ENCODE measurements at regions not wholly inside any gene's neighbourhood (a gene's known extent, or its start where the extent isn't known, plus 50 kb on each side); places are given as distances from the start of the nearest gene placed in this dataset.
"Not testable (repeated sequence)": the region's sequence is repeated elsewhere in the genome, so short reads cannot be mapped to it uniquely, and the experiment has no call there.

- DNase-seq = no peak
Measured at GRCh38 chr16:66265048-66265415, 101.5 kb upstream of the CDH5 start.

- DNase-seq = no peak
Measured at GRCh38 chr16:66264311-66265047, 102.0 kb upstream of the CDH5 start.

- no peak for DNase-seq
Measured at GRCh38 chr16:66263973-66264310, 102.5 kb upstream of the CDH5 start.

GRCh38 chr16:66263168-66263972, 103.1 kb upstream of the CDH5 start:
- DNase-seq = no peak

GRCh38 chr16:66262253-66263167, 104.0 kb upstream of the CDH5 start:
- DNase-seq = no peak

GRCh38 chr16:66261826-66262225, 104.7 kb upstream of the CDH5 start:
- DNase-seq = no peak

GRCh38 chr16:66260522-66261254, 105.8 kb upstream of the CDH5 start:
- no peak for DNase-seq

GRCh38 chr16:66258916-66259845, 107.3 kb upstream of the CDH5 start:
- no peak for DNase-seq

GRCh38 chr16:66256919-66257318, 109.6 kb upstream of the CDH5 start:
- no peak for DNase-seq

GRCh38 chr16:66255647-66256046, 110.8 kb upstream of the CDH5 start:
- DNase-seq = no peak

- no peak for DNase-seq
Measured at GRCh38 chr16:66254751-66255150, 111.7 kb upstream of the CDH5 start.

- no peak for DNase-seq
Measured at GRCh38 chr16:66254106-66254505, 112.4 kb upstream of the CDH5 start.

- DNase-seq = no peak
Measured at GRCh38 chr16:66251476-66252160, 114.9 kb upstream of the CDH5 start.

- DNase-seq = no peak
Measured at GRCh38 chr16:66250686-66251431, 115.6 kb upstream of the CDH5 start.

- DNase-seq = no peak
Measured at GRCh38 chr16:66247516-66248481, 118.7 kb upstream of the CDH5 start.

GRCh38 chr16:66245868-66246267, 120.6 kb upstream of the CDH5 start:
- no peak for DNase-seq

- no peak for DNase-seq
Measured at GRCh38 chr16:66245072-66245471, 121.4 kb upstream of the CDH5 start.

GRCh38 chr16:66242672-66243071, 123.8 kb upstream of the CDH5 start:
- no peak for DNase-seq

GRCh38 chr16:66242206-66242605, 124.3 kb upstream of the CDH5 start:
- not testable (repeated sequence) for DNase-seq

Measured in activated CD4-positive, alpha-beta T cell treated with anti-CD3 and anti-CD28 coated beads, Interleukin-2, amount 50 U/mL, for 16 hours (primary cell).